ENCODE measurements at regions not wholly inside any gene's neighbourhood (a gene's known extent, or its start where the extent isn't known, plus 50 kb on each side); places are given as distances from the start of the nearest gene placed in this dataset.

DNA sequence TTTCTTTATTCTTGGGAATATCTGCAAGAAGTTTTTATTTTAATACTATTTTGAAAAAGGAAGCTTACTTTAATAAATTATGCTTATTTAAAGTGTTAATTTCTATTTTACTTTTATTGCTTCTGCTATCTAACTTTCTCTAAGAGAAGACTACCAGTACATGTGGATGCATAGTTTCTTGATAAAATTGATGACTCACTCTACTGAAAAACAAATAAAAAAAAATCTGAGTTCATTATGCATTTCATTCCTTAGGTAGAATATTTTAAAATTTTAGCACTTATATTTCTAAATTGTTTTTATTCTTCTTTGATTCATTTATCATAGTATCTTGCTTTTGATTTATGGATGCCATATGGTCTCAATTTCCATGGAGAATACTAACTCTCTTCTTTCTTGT lies 217.9 kb downstream of the TAF11L14 start:
- no peak for TF ChIP-seq NFYB (IDR thresholded peaks at IDR 0.05; ENCODE audit: extremely low read depth, insufficient read length)
- no peak for TF ChIP-seq STAG1 (CRISPR knock-in tag; IDR thresholded peaks at IDR 0.05; ENCODE audit: borderline replicate concordance)
- no peak for TF ChIP-seq FOXK1 (CRISPR knock-in tag; IDR thresholded peaks at IDR 0.05; ENCODE audit: borderline replicate concordance)
- TF ChIP-seq, protein P1, sequence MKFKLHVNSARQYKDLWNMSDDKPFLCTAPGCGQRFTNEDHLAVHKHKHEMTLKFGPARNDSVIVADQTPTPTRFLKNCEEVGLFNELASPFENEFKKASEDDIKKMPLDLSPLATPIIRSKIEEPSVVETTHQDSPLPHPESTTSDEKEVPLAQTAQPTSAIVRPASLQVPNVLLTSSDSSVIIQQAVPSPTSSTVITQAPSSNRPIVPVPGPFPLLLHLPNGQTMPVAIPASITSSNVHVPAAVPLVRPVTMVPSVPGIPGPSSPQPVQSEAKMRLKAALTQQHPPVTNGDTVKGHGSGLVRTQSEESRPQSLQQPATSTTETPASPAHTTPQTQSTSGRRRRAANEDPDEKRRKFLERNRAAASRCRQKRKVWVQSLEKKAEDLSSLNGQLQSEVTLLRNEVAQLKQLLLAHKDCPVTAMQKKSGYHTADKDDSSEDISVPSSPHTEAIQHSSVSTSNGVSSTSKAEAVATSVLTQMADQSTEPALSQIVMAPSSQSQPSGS (CRISPR knock-in tag; IDR thresholded peaks at IDR 0.05): no peak
- no peak for TF ChIP-seq EZH2 (IDR thresholded peaks at IDR 0.05; ENCODE audit: borderline replicate concordance, low read depth, low read length)
- TF ChIP-seq ERF (CRISPR knock-in tag; IDR thresholded peaks at IDR 0.05): no peak
- TF ChIP-seq EHMT2 (IDR thresholded peaks at IDR 0.05): no peak
- TF ChIP-seq, protein P2, sequence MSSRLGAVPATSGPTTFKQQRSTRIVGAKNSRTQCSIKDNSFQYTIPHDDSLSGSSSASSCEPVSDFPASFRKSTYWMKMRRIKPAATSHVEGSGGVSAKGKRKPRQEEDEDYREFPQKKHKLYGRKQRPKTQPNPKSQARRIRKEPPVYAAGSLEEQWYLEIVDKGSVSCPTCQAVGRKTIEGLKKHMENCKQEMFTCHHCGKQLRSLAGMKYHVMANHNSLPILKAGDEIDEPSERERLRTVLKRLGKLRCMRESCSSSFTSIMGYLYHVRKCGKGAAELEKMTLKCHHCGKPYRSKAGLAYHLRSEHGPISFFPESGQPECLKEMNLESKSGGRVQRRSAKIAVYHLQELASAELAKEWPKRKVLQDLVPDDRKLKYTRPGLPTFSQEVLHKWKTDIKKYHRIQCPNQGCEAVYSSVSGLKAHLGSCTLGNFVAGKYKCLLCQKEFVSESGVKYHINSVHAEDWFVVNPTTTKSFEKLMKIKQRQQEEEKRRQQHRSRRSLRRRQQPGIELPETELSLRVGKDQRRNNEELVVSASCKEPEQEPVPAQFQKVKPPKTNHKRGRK (tag; IDR thresholded peaks at IDR 0.05): no peak
- no peak for TF ChIP-seq PURB (CRISPR knock-in tag; IDR thresholded peaks at IDR 0.05; ENCODE audit: low read depth)
